ENCODE measurements at regions not wholly inside any gene's neighbourhood (a gene's known extent, or its start where the extent isn't known, plus 50 kb on each side); places are given as distances from the start of the nearest gene placed in this dataset.

DNA sequence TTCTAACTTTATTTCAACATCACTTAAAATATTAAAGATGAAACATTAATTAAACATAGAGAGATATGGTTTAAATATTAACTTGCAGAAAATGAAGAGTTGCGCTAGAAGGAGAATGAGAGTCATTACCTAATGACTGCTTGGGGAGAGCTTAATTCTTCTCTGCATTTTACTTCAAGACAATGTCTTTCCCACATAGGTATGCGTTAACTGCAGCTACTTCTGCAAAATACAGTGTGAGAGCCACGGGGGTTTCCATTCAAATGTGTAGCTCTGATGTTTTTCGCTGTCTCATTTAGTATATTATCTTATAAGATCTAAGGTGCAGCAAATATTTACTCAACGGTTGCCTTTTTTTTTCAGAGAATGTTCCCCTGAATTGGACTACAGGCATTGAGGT, 126.7 kb downstream of the TMX3 start:
- Histone ChIP-seq H3K27me3 (ENCODE audit: control insufficient read depth, insufficient read depth, low read length) (no peaks in the 10 kb centered on the region), H3K9me3 (ENCODE audit: control insufficient read depth, insufficient read depth, low read depth, low read length) (no peaks in the 10 kb centered on the region), H3K4me3 (ENCODE audit: low read depth in 2 of 2, low read length in 2 of 2) (no peak overlapping the region), H3K4me1 (ENCODE audit: control insufficient read depth, insufficient read depth, low read length) (no peaks in the 10 kb centered on the region), H3K27ac (ENCODE audit: low read length) (no peak overlapping the region), H3K36me3 (ENCODE audit: control insufficient read depth, insufficient read depth, low read length) (no peaks in the 10 kb centered on the region)
- intact Hi-C loops (cut with micrococcal nuclease; ENCODE audit: unreplicated experiment): no loop called here
- ChIA-PET POLR2A (no interaction called here), CTCF (interaction anchor here (0.7 kb wide), 1 partner anchor 62 kb away, joined by 3 read pairs; no protein-coding TSS in a partner anchor)
- TF ChIP-seq TCF7L2 (IDR thresholded peaks at IDR 0.05; ENCODE audit: low read depth, low read length): no peak
- no peak for TF ChIP-seq SIN3A (IDR thresholded peaks at IDR 0.05; ENCODE audit: borderline replicate concordance, insufficient read depth, low read depth, low read length)
- no peak for TF ChIP-seq POLR2AphosphoS5 (IDR thresholded peaks at IDR 0.05; ENCODE audit: low read depth, low read length)
- TF ChIP-seq, protein P1, sequence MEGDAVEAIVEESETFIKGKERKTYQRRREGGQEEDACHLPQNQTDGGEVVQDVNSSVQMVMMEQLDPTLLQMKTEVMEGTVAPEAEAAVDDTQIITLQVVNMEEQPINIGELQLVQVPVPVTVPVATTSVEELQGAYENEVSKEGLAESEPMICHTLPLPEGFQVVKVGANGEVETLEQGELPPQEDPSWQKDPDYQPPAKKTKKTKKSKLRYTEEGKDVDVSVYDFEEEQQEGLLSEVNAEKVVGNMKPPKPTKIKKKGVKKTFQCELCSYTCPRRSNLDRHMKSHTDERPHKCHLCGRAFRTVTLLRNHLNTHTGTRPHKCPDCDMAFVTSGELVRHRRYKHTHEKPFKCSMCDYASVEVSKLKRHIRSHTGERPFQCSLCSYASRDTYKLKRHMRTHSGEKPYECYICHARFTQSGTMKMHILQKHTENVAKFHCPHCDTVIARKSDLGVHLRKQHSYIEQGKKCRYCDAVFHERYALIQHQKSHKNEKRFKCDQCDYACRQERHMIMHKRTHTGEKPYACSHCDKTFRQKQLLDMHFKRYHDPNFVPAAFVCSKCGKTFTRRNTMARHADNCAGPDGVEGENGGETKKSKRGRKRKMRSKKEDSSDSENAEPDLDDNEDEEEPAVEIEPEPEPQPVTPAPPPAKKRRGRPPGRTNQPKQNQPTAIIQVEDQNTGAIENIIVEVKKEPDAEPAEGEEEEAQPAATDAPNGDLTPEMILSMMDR (IDR thresholded peaks at IDR 0.05): no peak
- TF ChIP-seq, protein P2, sequence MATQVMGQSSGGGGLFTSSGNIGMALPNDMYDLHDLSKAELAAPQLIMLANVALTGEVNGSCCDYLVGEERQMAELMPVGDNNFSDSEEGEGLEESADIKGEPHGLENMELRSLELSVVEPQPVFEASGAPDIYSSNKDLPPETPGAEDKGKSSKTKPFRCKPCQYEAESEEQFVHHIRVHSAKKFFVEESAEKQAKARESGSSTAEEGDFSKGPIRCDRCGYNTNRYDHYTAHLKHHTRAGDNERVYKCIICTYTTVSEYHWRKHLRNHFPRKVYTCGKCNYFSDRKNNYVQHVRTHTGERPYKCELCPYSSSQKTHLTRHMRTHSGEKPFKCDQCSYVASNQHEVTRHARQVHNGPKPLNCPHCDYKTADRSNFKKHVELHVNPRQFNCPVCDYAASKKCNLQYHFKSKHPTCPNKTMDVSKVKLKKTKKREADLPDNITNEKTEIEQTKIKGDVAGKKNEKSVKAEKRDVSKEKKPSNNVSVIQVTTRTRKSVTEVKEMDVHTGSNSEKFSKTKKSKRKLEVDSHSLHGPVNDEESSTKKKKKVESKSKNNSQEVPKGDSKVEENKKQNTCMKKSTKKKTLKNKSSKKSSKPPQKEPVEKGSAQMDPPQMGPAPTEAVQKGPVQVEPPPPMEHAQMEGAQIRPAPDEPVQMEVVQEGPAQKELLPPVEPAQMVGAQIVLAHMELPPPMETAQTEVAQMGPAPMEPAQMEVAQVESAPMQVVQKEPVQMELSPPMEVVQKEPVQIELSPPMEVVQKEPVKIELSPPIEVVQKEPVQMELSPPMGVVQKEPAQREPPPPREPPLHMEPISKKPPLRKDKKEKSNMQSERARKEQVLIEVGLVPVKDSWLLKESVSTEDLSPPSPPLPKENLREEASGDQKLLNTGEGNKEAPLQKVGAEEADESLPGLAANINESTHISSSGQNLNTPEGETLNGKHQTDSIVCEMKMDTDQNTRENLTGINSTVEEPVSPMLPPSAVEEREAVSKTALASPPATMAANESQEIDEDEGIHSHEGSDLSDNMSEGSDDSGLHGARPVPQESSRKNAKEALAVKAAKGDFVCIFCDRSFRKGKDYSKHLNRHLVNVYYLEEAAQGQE (IDR thresholded peaks at IDR 0.05; ENCODE audit: insufficient read depth in 1 of 2, low read depth in 2 of 2, low read length in 1 of 2): no peak
- ATAC-seq (no peak), DNase-seq (ENCODE audit: low read depth, low spot score) (no peak)
- BruUV-seq (replicated peaks): no TSS peak
- in situ Hi-C loops (cut with HindIII; ENCODE audit: low pct_unique_long_range_greater_than_20kb, low sequenced_read_pairs): no loop called here

DNA sequence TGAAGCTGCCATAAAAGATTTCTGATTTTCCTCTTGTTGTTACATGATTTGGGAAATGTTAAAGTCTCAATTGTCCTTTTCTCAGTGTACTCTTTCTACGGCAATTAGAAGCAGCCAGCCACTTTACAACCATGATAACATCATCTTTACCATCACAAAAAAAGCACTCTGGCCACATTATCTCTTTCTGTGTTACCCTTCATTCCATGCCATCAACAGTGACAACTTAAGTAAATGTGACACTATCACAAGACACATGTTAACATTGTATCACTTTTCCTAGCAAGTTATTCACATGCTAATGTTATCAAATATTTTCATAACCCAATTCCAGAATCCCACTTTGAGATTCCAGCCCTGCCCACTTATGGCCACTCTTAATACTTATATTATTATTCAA, 131.2 kb downstream of the TMX3 start:
- no peak overlapping the region for H3K27ac ChIP-seq (ENCODE audit: low read length)

More for the DNA sequence above, 131.2 kb downstream of the TMX3 start:
- CTCF ChIA-PET: no interaction called here
- in situ Hi-C loops (cut with HindIII; ENCODE audit: low pct_unique_long_range_greater_than_20kb, low sequenced_read_pairs): no loop called here
- Histone ChIP-seq H3K27me3 (ENCODE audit: control insufficient read depth, insufficient read depth, low read length) (no peaks in the 10 kb centered on the region), H3K4me1 (ENCODE audit: control insufficient read depth, insufficient read depth, low read length) (no peaks in the 10 kb centered on the region), H3K36me3 (ENCODE audit: control insufficient read depth, insufficient read depth, low read length) (no peaks in the 10 kb centered on the region), H3K9me3 (ENCODE audit: control insufficient read depth, insufficient read depth, low read depth, low read length) (no peaks in the 10 kb centered on the region), H3K4me3 (ENCODE audit: low read depth in 2 of 2, low read length in 2 of 2) (no peak overlapping the region)
- BruUV-seq (replicated peaks): no TSS peak
- intact Hi-C loops (cut with micrococcal nuclease; ENCODE audit: unreplicated experiment): no loop called here
- no peak for TF ChIP-seq TCF7L2 (IDR thresholded peaks at IDR 0.05; ENCODE audit: low read depth, low read length)
- TF ChIP-seq, protein P2 (IDR thresholded peaks at IDR 0.05; ENCODE audit: insufficient read depth in 1 of 2, low read depth in 2 of 2, low read length in 1 of 2): no peak
- no peak for TF ChIP-seq POLR2AphosphoS5 (IDR thresholded peaks at IDR 0.05; ENCODE audit: low read depth, low read length)
- TF ChIP-seq, protein P1 (IDR thresholded peaks at IDR 0.05): no peak
- DNase-seq (ENCODE audit: low read depth, low spot score): no peak
- no peak for ATAC-seq
- POLR2A ChIA-PET: no interaction called here
